Erythroblast (primary cell): ENCODE measurements at regions not wholly inside any gene's neighbourhood (a gene's known extent, or its start where the extent isn't known, plus 50 kb on each side); places are given as distances from the start of the nearest gene placed in this dataset.

Experiments
- GATA1 ChIP-seq: IDR thresholded peaks from 2 replicates; pipeline ENCODE4 v1.6.1; 2011; ENCODE audit warnings: low read depth, mild to moderate bottlenecking, control low read depth, low read length, moderate library complexity
- POLR2A ChIP-seq: IDR thresholded peaks from 2 replicates; pipeline ENCODE4 v1.6.1; 2011; ENCODE audit warnings: mild to moderate bottlenecking, low read length

GRCh38 chr17:43328650-43329049 is 70.1 kb upstream of the ARL4D start:
- TF ChIP-seq POLR2A (no peak), GATA1 (no peak)
